ENCODE measurements at regions not wholly inside any gene's neighbourhood (a gene's known extent, or its start where the extent isn't known, plus 50 kb on each side); places are given as distances from the start of the nearest gene placed in this dataset.

- intact Hi-C loops (cut with DNase I) = no loop called here
- no peak overlapping the region for H3K27ac ChIP-seq
- H3K9me3 ChIP-seq = no peaks in the 10 kb centered on the region
- H3K36me3 ChIP-seq = no peaks in the 10 kb centered on the region
- no peaks in the 10 kb centered on the region for H3K27me3 ChIP-seq
- no peak for DNase-seq
- TF ChIP-seq POLR2A (IDR thresholded peaks at IDR 0.05) (no peak), CTCF (IDR thresholded peaks at IDR 0.05) (no peak)
- no peaks in the 10 kb centered on the region for H3K4me1 ChIP-seq
- H3K4me3 ChIP-seq (replicated peaks in 1 of 3) = no peak overlapping the region
These were observed 283.7 kb upstream of the NR4A3 start for GRCh38 chr9:99537996-99538395.

GRCh38 chr9:99544526-99544925, 277.2 kb upstream of the NR4A3 start:
- no peaks in the 10 kb centered on the region for H3K27me3 ChIP-seq
- WGBS, 2 donors = 74 to 80% methylated on average over 2 of the region's 2 CpGs
- no peak for TF ChIP-seq CTCF (IDR thresholded peaks at IDR 0.05)
- no peak for TF ChIP-seq POLR2A (IDR thresholded peaks at IDR 0.05)
- DNase-seq = no peak
- no peaks in the 10 kb centered on the region for H3K36me3 ChIP-seq
- H3K9me3 ChIP-seq = no peaks in the 10 kb centered on the region
- H3K27ac ChIP-seq = no peak overlapping the region
- intact Hi-C loops (cut with DNase I) = no loop called here
- H3K4me3 ChIP-seq (replicated peaks in 1 of 3) = no peak overlapping the region
- no peaks in the 10 kb centered on the region for H3K4me1 ChIP-seq

- no peaks in the 10 kb centered on the region for H3K27me3 ChIP-seq
- intact Hi-C loops (cut with DNase I) = no loop called here
- DNase-seq = no peak
- H3K9me3 ChIP-seq = no peaks in the 10 kb centered on the region
- no peak overlapping the region for H3K4me3 ChIP-seq (replicated peaks in 1 of 3)
- no peak overlapping the region for H3K27ac ChIP-seq
- H3K4me1 ChIP-seq = no peaks in the 10 kb centered on the region
- H3K36me3 ChIP-seq = no peaks in the 10 kb centered on the region
- TF ChIP-seq CTCF (IDR thresholded peaks at IDR 0.05) (no peak), POLR2A (IDR thresholded peaks at IDR 0.05) (no peak)
These were observed 272.2 kb upstream of the NR4A3 start for GRCh38 chr9:99549441-99549840.

GRCh38 chr9:99555792-99556191, 265.9 kb upstream of the NR4A3 start:
- TF ChIP-seq POLR2A (IDR thresholded peaks at IDR 0.05) (no peak), CTCF (IDR thresholded peaks at IDR 0.05) (no peak)
- Histone ChIP-seq H3K27me3 (no peaks in the 10 kb centered on the region), H3K4me1 (no peaks in the 10 kb centered on the region), H3K27ac (no peak overlapping the region), H3K36me3 (no peaks in the 10 kb centered on the region), H3K4me3 (replicated peaks in 1 of 3) (no peak overlapping the region), H3K9me3 (no peaks in the 10 kb centered on the region)
- DNase-seq = no peak
- intact Hi-C loops (cut with DNase I) = no loop called here
- WGBS, 2 donors = 75% methylated on average over 4 of the region's 4 CpGs

- H3K36me3 ChIP-seq = no peaks in the 10 kb centered on the region
- no peaks in the 10 kb centered on the region for H3K27me3 ChIP-seq
- no peaks in the 10 kb centered on the region for H3K9me3 ChIP-seq
- no peaks in the 10 kb centered on the region for H3K4me1 ChIP-seq
- intact Hi-C loops (cut with DNase I) = no loop called here
- H3K27ac ChIP-seq = no peak overlapping the region
- H3K4me3 ChIP-seq (replicated peaks in 1 of 3) = no peak overlapping the region
- TF ChIP-seq POLR2A (IDR thresholded peaks at IDR 0.05) = no peak
- TF ChIP-seq CTCF (IDR thresholded peaks at IDR 0.05) = no peak
- no peak for DNase-seq
- WGBS, 2 donors = 81 to 88% methylated on average over 2 to 3 of the region's 3 CpGs
These were observed 264.7 kb upstream of the NR4A3 start for GRCh38 chr9:99556998-99557397.

All from thyroid gland (tissue), 4 donors.